HG03095 (cell line): ENCODE measurements at regions not wholly inside any gene's neighbourhood (a gene's known extent, or its start where the extent isn't known, plus 50 kb on each side); places are given as distances from the start of the nearest gene placed in this dataset.
"Not testable (repeated sequence)": the region's sequence is repeated elsewhere in the genome, so short reads cannot be mapped to it uniquely, and the experiment has no call there.

Experiments used
- ATAC-seq: cut with Tn5 transposase; IDR thresholded peaks from one replicate; pipeline ENCODE4 v1.9.1; 2021; ENCODE audit warnings: moderate library complexity; ENCODE audit not compliant: unreplicated experiment

- no peak for ATAC-seq
Observed at GRCh38 chr2:60358476-60358875, 195.0 kb downstream of the BCL11A start.

GRCh38 chr2:60357996-60358395 is 195.5 kb downstream of the BCL11A start:
- ATAC-seq = no peak

DNA sequence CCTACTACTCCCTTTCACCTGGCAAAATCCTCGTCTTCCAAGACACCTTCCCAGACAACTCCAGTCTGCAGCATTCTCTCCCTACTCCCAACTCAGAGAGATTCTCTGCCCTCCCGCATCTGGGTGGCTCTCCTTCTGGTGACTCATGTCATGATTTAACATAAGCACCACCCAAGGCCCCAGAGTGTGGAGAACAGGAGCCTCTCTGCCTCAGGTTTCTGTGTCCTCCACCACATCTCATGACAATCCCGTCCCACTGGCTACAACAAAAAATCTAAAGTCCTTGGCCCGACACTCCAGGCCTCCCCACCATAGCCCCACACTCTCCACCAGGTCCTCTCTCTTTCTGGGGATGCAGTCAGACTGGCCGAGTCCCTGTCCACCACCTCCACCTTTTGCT is 197.1 kb downstream of the BCL11A start:
- no peak for ATAC-seq

GRCh38 chr2:60355849-60356261 is 197.6 kb downstream of the BCL11A start:
- ATAC-seq = no peak

DNA sequence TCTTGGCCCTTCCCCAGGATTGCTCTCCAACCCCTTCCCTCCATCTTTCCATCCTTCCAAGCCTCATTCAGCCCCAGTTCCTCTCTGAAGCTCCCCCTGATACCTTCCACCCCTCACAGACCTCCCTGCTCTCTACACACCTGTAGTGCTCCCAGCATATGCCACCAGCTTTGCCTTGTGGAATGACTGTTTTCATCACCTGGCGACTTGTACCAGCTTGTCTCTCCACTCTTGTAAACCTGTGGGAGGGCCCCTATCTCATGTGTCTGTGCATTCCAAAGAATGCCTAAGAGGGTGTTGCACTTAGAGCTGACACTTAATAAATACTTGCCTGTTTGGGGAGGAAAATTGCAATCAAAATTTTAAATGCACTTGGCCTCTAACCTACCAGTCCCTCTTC is 198.7 kb downstream of the BCL11A start:
- no peak for ATAC-seq

DNA sequence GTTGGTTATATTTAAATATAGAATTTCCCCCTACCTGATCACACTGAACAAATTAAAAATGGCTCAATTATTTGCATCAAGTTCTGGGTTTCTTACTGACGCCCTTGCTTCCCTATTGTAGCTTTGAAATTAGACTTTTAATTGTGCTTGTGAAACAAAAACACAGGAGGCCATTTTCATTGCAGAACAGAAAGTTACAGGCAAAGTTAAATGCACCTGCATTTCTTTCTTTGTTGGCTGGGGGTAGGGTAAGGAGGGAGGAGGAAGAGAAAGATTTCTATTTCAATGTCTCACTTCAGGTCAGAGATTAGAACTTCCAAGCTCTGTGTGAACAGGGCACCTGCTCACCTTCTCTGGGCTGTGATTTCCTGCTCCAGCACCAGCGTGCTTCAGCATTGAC is 199.6 kb downstream of the BCL11A start:
- ATAC-seq = peak; percentile 38

- peak; percentile 13 for ATAC-seq
Observed at GRCh38 chr2:60353406-60353800, 200.1 kb downstream of the BCL11A start.

DNA sequence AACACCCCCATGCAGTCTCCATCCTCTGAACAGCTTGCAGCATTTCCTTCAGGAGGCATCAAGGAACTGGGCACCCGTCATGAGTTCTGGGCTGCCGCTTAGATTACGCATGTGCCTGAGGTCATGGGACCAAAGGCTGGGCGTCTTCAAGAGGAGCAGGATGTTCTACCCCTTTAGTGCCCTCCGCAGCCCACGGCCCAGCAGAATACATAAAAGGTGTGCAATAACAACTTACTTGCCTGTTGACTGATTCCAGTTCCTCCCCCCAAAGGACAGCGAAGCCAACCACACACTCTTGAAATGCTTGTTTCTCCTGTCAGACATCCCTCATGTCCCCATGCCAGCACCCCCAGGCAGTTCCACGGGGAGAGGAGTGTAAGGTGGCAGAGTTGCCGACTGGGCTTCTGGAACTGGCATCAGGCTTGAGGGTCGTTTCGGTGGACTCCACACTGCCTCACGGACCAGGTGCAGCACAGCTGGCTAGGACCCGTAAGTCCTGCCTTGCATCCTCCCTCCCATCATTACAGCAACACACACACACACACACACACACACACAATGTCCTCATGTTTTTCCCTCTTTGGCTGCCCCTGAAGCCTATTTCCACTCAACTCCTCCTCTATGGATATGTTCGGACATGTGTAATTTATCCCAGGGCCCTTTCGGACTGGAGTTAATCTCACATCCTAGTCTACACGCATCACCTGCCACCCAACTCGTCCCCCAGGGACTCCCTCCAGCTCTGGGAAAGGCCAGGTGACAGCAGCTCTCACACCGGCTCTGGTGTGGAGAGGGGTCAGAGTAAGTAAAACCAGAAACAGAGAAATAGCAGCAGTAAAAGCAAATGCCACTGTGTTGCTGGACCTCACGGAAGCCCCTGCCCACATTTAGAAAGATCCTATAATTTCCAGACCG is 200.7 kb downstream of the BCL11A start:
- ATAC-seq = no peak

DNA sequence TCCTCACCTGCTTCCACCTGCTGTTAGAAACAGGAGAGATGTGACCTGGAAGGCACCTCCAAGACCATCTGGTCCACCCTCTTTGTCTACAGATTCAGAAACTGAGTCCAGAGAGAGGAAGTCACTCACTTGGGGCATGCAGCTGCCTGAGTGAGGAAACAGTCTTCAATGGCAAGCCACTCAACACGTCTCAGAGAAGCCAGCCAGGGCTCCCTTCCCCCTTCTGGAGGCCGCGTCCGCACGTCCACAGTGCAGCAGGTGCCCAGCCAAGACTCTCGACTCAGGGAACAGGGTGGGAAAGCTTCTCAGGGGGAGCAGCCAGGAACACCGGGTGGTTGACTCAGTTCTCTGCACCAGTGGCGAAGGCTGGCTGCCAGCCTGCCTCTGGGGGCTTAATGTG is 201.7 kb downstream of the BCL11A start:
- ATAC-seq = no peak

DNA sequence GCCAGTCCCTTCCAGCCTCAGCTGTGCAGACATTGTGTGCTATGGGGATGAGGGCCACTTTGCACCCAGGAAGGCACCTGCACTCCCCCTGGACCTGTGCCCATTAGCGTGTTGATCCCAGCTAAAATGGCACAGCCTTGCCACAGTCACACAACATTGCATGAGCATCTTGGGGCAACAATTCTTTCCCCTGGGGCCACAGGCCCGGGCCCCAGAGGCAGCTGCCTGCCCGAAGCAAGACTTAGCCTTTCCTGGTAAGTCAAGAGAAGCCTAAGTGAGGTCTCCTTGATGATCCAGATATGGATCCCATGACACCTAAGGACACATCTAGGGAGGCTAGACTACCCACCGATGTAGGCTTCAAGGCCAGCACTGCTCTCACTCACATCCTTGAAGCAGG is 202.1 kb downstream of the BCL11A start:
- no peak for ATAC-seq

DNA sequence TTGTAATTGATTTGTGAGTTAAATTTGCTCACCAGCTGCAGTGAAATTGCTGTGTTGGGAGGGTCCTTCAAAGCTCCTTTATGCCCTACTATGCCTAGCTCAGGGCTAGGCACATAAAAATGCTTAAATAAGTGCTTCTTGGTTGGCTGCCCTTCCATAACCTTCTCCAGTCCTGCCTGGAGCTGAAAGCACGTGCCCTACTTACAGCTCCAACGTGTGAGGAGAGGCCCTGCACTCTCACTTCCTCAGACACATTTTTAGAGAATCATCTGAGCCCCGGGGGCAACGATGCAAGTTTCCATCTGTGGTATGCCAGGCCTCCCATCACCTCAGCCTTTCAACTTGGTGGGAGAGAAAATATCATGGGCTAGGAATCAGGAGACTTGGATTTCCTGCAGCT is 202.7 kb downstream of the BCL11A start:
- ATAC-seq = no peak

DNA sequence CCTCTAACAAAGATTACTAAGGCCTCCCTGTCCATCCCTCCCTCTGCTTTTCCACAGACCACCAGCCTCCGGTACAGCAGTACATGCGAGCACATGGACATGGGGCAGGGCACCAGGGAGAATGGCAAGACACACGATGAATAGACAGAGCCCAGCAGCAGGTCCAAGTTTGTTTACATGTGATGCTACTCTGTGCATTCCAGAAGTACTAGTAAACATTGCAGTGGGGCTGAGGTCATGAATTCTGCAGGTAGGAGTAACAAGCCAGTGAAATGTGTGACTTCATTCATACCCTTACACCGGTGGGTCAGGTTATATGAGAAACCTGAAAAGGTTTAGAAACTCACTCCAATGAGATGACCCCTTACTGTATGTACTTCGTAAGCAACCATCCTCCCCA is 205.7 kb downstream of the BCL11A start:
- no peak for ATAC-seq

DNA sequence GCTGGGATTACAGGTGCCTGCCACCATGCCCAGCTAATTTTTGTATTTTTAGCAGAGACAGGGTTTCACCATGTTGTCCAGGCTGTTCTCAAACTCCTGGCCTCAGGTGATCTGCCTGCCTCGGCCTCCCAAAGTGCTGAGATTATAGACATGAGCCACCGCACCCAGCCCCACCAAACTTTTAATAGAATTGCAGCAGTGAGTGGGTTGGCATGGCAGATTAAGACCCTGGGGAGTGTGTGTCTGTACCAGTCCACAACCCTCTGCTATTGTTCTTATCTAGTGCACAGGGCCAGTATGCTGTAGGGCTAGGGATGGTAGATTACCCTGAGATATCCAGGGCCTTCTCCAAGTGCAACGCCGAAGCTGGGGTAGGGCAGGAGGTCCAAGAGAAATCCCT is 211.0 kb downstream of the BCL11A start:
- not testable (repeated sequence) for ATAC-seq

- ATAC-seq = no peak
Observed at GRCh38 chr2:60341151-60341550, 212.3 kb downstream of the BCL11A start.

DNA sequence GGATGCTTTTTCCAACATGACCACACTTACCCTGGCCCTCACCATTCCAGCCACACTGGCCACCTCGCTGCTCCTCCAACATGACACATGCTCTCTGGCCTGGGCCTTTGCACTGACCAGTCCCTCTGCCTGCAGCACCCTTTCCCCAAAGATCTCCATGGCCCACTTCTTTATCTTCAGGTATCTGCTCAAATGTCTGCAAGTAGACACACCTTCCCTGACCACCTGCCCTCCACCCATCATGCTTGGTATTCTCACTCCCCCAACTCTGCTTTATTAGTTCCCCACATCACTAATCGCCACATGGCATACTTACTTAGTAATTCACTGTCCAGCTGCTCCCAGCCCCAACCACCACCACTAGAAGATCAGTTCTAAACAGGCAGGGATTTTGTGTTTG is 214.2 kb downstream of the BCL11A start:
- no peak for ATAC-seq

- no peak for ATAC-seq
Observed at GRCh38 chr2:60337142-60337497, 216.3 kb downstream of the BCL11A start.

GRCh38 chr2:60336442-60337141 is 216.9 kb downstream of the BCL11A start:
- no peak for ATAC-seq

DNA sequence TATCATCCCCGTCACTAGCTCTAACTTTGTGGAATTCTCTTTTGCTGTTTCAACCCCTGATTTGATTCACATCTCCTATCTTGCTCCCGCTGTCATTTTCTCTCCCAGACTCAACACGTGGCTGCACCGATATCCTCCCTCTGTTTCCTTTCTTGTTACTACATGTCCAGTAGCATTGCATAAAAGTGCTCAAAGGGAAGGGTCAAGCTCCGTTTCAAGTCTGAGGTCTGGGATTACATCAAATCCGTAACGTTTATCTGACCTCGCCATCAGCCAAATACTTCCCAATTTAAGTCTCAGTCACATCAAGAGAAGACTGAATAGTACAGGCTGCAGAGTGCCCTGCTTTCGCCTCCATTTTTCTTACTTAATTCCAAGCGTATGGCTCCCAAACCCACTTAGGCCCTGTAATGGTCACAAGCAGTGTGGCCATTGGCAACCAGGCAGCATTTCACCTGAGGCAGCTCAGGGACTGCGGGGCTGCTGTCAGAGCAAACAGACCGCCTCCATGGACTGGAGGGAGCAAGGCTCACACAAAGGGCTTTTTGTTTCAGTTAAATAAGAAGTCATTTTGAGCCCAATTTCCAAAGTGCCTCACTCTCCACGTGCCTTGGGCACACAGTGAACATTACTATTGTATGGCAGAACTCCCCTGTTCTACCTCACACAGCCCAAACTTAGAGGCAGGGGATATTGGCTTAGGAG is 217.8 kb downstream of the BCL11A start:
- ATAC-seq = no peak

DNA sequence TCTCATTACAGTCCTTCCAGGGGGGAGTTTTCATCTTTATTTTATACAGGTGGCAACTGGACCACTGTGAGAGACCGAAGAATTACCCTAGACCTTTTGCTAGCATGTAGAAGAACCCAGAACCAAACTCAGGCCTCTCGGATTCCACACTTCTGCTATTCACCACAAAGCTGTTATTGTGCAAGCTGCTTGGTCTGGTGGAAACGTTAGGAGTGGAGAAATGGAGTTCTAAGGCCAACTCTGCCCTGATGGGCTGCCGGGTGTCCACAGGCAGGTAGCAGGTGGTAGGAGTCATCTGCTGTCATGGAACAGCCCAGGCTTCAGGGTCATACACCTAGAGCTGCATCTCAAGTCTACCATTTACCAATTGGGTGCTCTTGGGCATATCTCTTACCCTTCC is 218.8 kb downstream of the BCL11A start:
- ATAC-seq = no peak

DNA sequence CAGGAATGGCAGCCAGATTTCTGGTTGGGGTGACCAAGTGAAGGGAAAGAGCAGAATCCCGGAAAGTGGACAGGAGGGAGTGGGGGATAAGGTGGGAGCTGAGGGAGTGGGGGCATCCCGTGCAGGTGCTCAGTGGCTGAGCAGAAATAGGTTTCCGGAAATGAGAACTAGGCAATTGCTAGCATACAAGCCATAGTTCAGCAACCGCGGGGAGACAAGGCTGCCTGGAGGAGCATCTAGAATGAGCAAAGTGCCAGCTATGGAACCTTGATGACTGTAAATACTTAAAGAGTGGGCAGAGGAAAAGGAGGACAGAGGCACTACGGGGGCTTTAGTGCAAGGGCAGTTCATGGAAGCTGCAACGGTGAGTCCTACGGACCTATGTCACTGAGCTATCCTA is 220.2 kb downstream of the BCL11A start:
- ATAC-seq = no peak

- no peak for ATAC-seq
Observed at GRCh38 chr2:60331115-60331809, 222.2 kb downstream of the BCL11A start.
